ENCODE measurements at regions not wholly inside any gene's neighbourhood (a gene's known extent, or its start where the extent isn't known, plus 50 kb on each side); places are given as distances from the start of the nearest gene placed in this dataset.

DNA sequence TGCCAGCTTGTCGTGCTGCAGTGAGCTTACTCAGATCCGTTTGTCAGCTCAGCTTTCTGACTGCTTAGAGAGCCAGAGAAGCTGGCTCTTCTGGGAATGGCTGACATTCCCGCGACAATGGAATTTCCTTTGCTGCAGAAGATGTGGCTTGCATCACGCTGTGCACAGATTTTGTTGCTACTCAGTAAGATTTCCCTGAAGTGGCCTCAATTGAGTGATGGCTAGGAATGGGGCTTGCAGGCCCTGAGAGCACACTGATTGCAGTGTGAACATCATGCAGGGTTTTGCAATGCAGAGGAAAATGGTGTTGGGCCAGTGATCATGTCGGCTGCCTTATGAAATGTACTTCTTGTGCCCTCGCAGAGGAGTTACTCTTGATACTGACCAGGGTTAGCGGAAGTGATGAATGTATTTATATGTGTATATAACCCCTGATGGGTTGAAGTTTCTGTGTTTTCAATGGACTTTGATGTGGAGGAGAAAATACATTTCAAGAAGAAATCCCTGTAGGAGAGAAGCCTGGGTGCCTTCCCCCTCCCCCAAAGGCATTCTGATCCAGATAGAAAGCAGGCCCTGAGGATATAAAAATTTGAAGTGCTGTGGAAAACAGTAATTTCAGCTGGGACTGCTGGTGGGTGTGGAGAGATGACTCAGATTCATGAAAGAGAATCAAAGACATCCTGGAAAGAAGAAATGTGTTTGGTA, 102.5 kb upstream of the PDZRN3 start:
- Histone ChIP-seq H3K9ac (ENCODE audit: low read depth in 1 of 2, low read length in 2 of 2) (no peak overlapping the region), H3K9me3 (ENCODE audit: control insufficient read depth in 4 of 4, low read length in 3 of 4) (no peaks in the 10 kb centered on the region), H3K36me3 (ENCODE audit: control insufficient read depth in 4 of 4, insufficient read depth in 3 of 4, low read depth in 1 of 4, low read length in 3 of 4) (no peaks in the 10 kb centered on the region), H3K4me3 (ENCODE audit: low read depth in 1 of 3, low read length in 3 of 3) (no peak overlapping the region), H3K4me1 (ENCODE audit: control insufficient read depth in 4 of 4, insufficient read depth in 4 of 4, low read length in 3 of 4) (no peaks in the 10 kb centered on the region), H3K27ac (ENCODE audit: low read depth in 1 of 2, low read length in 2 of 2) (no peak overlapping the region), H3K27me3 (ENCODE audit: control insufficient read depth in 4 of 4, insufficient read depth in 4 of 4, low read length in 3 of 4) (no peaks in the 10 kb centered on the region)
- 50% methylated on average over 8 of the region's 8 CpGs for WGBS
- DNase-seq (ENCODE audit: low spot score), result no peak
- TF ChIP-seq HNF4G (IDR thresholded peaks at IDR 0.05), result no peak
- peak; percentile 6 for TF ChIP-seq SP1 (IDR thresholded peaks at IDR 0.05)

DNA sequence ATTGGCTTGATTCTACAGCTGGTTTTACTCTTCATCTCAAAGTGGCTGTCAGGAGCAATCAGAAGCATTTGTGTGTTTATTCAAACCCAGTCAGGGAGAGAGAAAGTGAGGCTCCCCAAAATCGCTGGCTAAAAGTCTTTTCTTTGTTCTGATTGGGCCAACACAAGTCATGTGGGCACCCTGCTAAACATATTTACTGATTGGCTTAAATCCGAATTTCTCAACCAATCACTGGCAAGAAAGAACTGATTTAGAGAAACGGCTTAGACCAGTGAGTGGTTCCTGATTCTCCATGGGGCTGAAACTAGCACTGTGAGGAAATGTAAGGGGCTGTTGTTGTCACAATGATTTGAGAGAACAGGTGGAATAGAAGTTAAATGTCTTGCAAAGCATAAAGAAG, 98.9 kb upstream of the PDZRN3 start:
- H3K4me3 ChIP-seq (ENCODE audit: low read depth in 1 of 3, low read length in 3 of 3), result no peak overlapping the region
- TF ChIP-seq, protein P1, sequence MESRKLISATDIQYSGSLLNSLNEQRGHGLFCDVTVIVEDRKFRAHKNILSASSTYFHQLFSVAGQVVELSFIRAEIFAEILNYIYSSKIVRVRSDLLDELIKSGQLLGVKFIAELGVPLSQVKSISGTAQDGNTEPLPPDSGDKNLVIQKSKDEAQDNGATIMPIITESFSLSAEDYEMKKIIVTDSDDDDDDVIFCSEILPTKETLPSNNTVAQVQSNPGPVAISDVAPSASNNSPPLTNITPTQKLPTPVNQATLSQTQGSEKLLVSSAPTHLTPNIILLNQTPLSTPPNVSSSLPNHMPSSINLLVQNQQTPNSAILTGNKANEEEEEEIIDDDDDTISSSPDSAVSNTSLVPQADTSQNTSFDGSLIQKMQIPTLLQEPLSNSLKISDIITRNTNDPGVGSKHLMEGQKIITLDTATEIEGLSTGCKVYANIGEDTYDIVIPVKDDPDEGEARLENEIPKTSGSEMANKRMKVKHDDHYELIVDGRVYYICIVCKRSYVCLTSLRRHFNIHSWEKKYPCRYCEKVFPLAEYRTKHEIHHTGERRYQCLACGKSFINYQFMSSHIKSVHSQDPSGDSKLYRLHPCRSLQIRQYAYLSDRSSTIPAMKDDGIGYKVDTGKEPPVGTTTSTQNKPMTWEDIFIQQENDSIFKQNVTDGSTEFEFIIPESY (IDR thresholded peaks at IDR 0.05), result no peak
- no peak overlapping the region for H3K27ac ChIP-seq (ENCODE audit: low read depth in 1 of 2, low read length in 2 of 2)
- H3K27me3 ChIP-seq (ENCODE audit: control insufficient read depth in 4 of 4, insufficient read depth in 4 of 4, low read length in 3 of 4), result no peaks in the 10 kb centered on the region
- no peaks in the 10 kb centered on the region for H3K9me3 ChIP-seq (ENCODE audit: control insufficient read depth in 4 of 4, low read length in 3 of 4)
- no peaks in the 10 kb centered on the region for H3K36me3 ChIP-seq (ENCODE audit: control insufficient read depth in 4 of 4, insufficient read depth in 3 of 4, low read depth in 1 of 4, low read length in 3 of 4)
- 65% methylated on average over 3 of the region's 3 CpGs for WGBS
- no peaks in the 10 kb centered on the region for H3K4me1 ChIP-seq (ENCODE audit: control insufficient read depth in 4 of 4, insufficient read depth in 4 of 4, low read length in 3 of 4)
- H3K9ac ChIP-seq (ENCODE audit: low read depth in 1 of 2, low read length in 2 of 2), result no peak overlapping the region
- no peak for DNase-seq (ENCODE audit: low spot score)

DNA sequence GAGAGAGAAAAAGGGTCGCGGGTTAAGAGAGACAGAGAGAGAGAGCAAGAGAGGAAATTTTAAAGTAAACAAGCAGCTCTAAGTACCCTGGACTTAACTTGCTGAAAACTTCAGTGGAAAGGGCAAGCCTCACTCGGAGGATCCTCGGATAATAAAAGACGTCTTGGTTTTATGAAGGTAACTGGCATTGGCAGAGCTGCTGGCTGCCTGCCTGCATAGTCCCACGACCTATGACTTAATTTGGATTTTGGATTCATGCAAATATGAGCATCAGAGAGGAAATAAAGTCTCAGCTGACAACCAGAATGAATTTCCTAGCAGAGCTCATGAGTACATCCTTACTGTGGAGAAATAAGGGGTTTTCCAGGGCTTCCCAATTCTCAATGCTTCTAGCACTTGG, 95.1 kb upstream of the PDZRN3 start:
- TF ChIP-seq HNF4G (IDR thresholded peaks at IDR 0.05) (no peak), FOXA2 (IDR thresholded peaks at IDR 0.05) (no peak), GABPA (IDR thresholded peaks at IDR 0.05 in 1 of 2, conservative IDR thresholded peaks at IDR 0.05 in 1 of 2) (no peak), NR2F2 (IDR thresholded peaks at IDR 0.05) (no peak), YY1 (IDR thresholded peaks at IDR 0.05) (no peak), RAD21 (IDR thresholded peaks at IDR 0.05) (no peak), TAF1 (conservative IDR thresholded peaks at IDR 0.05) (no peak), JUND (IDR thresholded peaks at IDR 0.05) (no peak), HNF4A (conservative IDR thresholded peaks at IDR 0.05) (no peak), SP1 (IDR thresholded peaks at IDR 0.05) (no peak), FOXA1 (IDR thresholded peaks at IDR 0.05) (no peak), RXRA (IDR thresholded peaks at IDR 0.05) (no peak)
- TF ChIP-seq, protein P2, sequence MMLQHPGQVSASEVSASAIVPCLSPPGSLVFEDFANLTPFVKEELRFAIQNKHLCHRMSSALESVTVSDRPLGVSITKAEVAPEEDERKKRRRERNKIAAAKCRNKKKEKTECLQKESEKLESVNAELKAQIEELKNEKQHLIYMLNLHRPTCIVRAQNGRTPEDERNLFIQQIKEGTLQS (IDR thresholded peaks at IDR 0.05), result no peak
- TF ChIP-seq, protein P3, sequence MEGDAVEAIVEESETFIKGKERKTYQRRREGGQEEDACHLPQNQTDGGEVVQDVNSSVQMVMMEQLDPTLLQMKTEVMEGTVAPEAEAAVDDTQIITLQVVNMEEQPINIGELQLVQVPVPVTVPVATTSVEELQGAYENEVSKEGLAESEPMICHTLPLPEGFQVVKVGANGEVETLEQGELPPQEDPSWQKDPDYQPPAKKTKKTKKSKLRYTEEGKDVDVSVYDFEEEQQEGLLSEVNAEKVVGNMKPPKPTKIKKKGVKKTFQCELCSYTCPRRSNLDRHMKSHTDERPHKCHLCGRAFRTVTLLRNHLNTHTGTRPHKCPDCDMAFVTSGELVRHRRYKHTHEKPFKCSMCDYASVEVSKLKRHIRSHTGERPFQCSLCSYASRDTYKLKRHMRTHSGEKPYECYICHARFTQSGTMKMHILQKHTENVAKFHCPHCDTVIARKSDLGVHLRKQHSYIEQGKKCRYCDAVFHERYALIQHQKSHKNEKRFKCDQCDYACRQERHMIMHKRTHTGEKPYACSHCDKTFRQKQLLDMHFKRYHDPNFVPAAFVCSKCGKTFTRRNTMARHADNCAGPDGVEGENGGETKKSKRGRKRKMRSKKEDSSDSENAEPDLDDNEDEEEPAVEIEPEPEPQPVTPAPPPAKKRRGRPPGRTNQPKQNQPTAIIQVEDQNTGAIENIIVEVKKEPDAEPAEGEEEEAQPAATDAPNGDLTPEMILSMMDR (IDR thresholded peaks at IDR 0.05; ENCODE audit: low read depth, low read length, missing input control), result no peak
- TF ChIP-seq, protein P4, sequence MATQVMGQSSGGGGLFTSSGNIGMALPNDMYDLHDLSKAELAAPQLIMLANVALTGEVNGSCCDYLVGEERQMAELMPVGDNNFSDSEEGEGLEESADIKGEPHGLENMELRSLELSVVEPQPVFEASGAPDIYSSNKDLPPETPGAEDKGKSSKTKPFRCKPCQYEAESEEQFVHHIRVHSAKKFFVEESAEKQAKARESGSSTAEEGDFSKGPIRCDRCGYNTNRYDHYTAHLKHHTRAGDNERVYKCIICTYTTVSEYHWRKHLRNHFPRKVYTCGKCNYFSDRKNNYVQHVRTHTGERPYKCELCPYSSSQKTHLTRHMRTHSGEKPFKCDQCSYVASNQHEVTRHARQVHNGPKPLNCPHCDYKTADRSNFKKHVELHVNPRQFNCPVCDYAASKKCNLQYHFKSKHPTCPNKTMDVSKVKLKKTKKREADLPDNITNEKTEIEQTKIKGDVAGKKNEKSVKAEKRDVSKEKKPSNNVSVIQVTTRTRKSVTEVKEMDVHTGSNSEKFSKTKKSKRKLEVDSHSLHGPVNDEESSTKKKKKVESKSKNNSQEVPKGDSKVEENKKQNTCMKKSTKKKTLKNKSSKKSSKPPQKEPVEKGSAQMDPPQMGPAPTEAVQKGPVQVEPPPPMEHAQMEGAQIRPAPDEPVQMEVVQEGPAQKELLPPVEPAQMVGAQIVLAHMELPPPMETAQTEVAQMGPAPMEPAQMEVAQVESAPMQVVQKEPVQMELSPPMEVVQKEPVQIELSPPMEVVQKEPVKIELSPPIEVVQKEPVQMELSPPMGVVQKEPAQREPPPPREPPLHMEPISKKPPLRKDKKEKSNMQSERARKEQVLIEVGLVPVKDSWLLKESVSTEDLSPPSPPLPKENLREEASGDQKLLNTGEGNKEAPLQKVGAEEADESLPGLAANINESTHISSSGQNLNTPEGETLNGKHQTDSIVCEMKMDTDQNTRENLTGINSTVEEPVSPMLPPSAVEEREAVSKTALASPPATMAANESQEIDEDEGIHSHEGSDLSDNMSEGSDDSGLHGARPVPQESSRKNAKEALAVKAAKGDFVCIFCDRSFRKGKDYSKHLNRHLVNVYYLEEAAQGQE (IDR thresholded peaks at IDR 0.05), result no peak
- TF ChIP-seq, protein P1 (IDR thresholded peaks at IDR 0.05), result no peak
- 57% methylated on average over 6 of the region's 6 CpGs for WGBS
- Histone ChIP-seq H3K4me1 (ENCODE audit: control insufficient read depth in 4 of 4, insufficient read depth in 4 of 4, low read length in 3 of 4) (no peaks in the 10 kb centered on the region), H3K27me3 (ENCODE audit: control insufficient read depth in 4 of 4, insufficient read depth in 4 of 4, low read length in 3 of 4) (no peaks in the 10 kb centered on the region), H3K36me3 (ENCODE audit: control insufficient read depth in 4 of 4, insufficient read depth in 3 of 4, low read depth in 1 of 4, low read length in 3 of 4) (no peaks in the 10 kb centered on the region), H3K9ac (ENCODE audit: low read depth in 1 of 2, low read length in 2 of 2) (no peak overlapping the region), H3K4me3 (ENCODE audit: low read depth in 1 of 3, low read length in 3 of 3) (no peak overlapping the region), H3K27ac (ENCODE audit: low read depth in 1 of 2, low read length in 2 of 2) (peak overlapping the region in 1 of 2 donors; percentile 16), H3K9me3 (ENCODE audit: control insufficient read depth in 4 of 4, low read length in 3 of 4) (no peaks in the 10 kb centered on the region)
- no peak for DNase-seq (ENCODE audit: low spot score)
